ENCODE measurements at regions not wholly inside any gene's neighbourhood (a gene's known extent, or its start where the extent isn't known, plus 50 kb on each side); places are given as distances from the start of the nearest gene placed in this dataset.

DNA sequence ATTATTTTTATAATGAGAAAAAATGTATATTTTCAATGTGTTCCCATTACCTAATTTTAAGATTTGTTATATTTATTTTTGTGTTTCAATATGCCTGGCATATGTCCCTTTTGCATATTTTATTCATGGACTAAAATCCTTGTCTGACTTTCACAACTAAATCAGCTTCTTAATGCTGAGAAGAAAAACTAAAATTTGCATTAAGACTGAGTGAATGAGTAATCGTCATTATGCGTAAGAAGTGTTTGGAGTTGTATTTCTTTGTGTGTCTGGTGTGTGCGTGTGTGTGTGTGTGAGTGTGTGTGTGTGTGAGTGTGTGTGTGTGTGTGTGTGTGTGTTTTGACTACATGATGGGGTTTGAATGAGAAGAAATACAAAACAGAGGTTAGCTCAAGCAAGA, 201.7 kb upstream of the SP8 start (continued):
- TF ChIP-seq, protein P1, sequence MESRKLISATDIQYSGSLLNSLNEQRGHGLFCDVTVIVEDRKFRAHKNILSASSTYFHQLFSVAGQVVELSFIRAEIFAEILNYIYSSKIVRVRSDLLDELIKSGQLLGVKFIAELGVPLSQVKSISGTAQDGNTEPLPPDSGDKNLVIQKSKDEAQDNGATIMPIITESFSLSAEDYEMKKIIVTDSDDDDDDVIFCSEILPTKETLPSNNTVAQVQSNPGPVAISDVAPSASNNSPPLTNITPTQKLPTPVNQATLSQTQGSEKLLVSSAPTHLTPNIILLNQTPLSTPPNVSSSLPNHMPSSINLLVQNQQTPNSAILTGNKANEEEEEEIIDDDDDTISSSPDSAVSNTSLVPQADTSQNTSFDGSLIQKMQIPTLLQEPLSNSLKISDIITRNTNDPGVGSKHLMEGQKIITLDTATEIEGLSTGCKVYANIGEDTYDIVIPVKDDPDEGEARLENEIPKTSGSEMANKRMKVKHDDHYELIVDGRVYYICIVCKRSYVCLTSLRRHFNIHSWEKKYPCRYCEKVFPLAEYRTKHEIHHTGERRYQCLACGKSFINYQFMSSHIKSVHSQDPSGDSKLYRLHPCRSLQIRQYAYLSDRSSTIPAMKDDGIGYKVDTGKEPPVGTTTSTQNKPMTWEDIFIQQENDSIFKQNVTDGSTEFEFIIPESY (IDR thresholded peaks at IDR 0.05): no peak

DNA sequence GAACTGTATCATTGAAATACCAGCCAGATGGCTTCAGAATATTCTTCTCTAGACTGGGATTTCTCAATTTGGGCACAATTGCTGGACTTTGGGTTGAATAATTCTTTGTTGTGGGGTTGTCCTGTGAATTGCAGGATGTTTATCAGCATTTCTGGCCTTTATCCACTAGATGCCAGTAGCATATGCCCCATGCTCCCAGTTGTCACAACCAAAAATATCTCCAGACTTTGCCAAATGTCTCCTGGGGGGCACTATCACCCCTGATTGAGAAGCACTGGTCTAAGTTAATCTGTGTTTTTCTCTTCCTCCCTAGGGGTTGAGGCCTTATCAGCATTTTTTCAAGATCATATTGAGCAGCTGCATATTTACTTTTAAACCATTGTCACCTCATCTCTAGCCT, 204.9 kb upstream of the SP8 start:
- H3K9me3 ChIP-seq (replicated peaks; ENCODE audit: control insufficient read depth, insufficient read depth, low read length): no peaks in the 10 kb centered on the region
- TF ChIP-seq RELA (IDR thresholded peaks at IDR 0.05; ENCODE audit: borderline replicate concordance, partially characterized antibody) (no peak), EP300 (IDR thresholded peaks at IDR 0.05; ENCODE audit: borderline replicate concordance in 1 of 2, control insufficient read depth in 1 of 2, low read depth in 2 of 2, low read length in 2 of 2) (no peak), RAD21 (IDR thresholded peaks at IDR 0.05; ENCODE audit: insufficient read depth, low read depth, low read length) (0 out of 2 replicates have a peak, but pooled peaks have one; percentile 8)
- TF ChIP-seq, protein P2, sequence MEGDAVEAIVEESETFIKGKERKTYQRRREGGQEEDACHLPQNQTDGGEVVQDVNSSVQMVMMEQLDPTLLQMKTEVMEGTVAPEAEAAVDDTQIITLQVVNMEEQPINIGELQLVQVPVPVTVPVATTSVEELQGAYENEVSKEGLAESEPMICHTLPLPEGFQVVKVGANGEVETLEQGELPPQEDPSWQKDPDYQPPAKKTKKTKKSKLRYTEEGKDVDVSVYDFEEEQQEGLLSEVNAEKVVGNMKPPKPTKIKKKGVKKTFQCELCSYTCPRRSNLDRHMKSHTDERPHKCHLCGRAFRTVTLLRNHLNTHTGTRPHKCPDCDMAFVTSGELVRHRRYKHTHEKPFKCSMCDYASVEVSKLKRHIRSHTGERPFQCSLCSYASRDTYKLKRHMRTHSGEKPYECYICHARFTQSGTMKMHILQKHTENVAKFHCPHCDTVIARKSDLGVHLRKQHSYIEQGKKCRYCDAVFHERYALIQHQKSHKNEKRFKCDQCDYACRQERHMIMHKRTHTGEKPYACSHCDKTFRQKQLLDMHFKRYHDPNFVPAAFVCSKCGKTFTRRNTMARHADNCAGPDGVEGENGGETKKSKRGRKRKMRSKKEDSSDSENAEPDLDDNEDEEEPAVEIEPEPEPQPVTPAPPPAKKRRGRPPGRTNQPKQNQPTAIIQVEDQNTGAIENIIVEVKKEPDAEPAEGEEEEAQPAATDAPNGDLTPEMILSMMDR (IDR thresholded peaks at IDR 0.05 in 2 of 3, conservative IDR thresholded peaks at IDR 0.05 in 1 of 3; ENCODE audit: control insufficient read depth in 2 of 3, extremely low read depth in 1 of 3, insufficient read depth in 1 of 3, low read depth in 3 of 3, low read length in 3 of 3): peak in 1 of 3 experiments; percentile 23; a peak in 1 of 6 replicates
- ChIA-PET RAD21 (ENCODE audit: unreplicated experiment) (no interaction called here), CTCF (interaction anchor here (0.6 kb wide), 1 partner anchor 310 kb away, joined by 3 read pairs; no protein-coding TSS in a partner anchor), SMC1A (ENCODE audit: uncharacterized antibody, unreplicated experiment) (interaction anchor here (1.1 to 1.3 kb wide), 2 partner anchors 260 to 263 kb away, joined by 3 to 5 read pairs; no protein-coding TSS in a partner anchor), POLR2A (no interaction called here)
- BruUV-seq (replicated peaks): no TSS peak
- H3K4me3 ChIP-seq: no peak overlapping the region
- no peaks in the 10 kb centered on the region for H4K20me1 ChIP-seq (ENCODE audit: control insufficient read depth, insufficient read depth)
- no peak for ATAC-seq
- in situ Hi-C loops (cut with MboI) (no loop called here), intact Hi-C loops (cut with micrococcal nuclease; ENCODE audit: unreplicated experiment) (no loop called here)
- FAIRE-seq: no peak
- no peak for DNase-seq (ENCODE audit: low read depth, low spot score)
- H3K27ac ChIP-seq (ENCODE audit: control insufficient read depth, insufficient read depth): no peak overlapping the region
- no peak overlapping the region for H3K4me2 ChIP-seq (ENCODE audit: control insufficient read depth, insufficient read depth)
- no peaks in the 10 kb centered on the region for H3K79me2 ChIP-seq (ENCODE audit: control insufficient read depth, insufficient read depth, low read length)
- H3K27me3 ChIP-seq (replicated peaks in 1 of 2; ENCODE audit: control insufficient read depth in 2 of 2, insufficient read depth in 2 of 2, low read length in 1 of 2): no peaks in the 10 kb centered on the region
- no peaks in the 10 kb centered on the region for H3K4me1 ChIP-seq (ENCODE audit: control insufficient read depth, insufficient read depth, low read length)
- no peak overlapping the region for H2AFZ ChIP-seq (ENCODE audit: control insufficient read depth, low read depth, low read length)
- no peaks in the 10 kb centered on the region for H3K36me3 ChIP-seq (ENCODE audit: control insufficient read depth in 2 of 2, insufficient read depth in 2 of 2, low read length in 1 of 2)
- H3K9ac ChIP-seq (ENCODE audit: control insufficient read depth, insufficient read depth, low read length): no peak overlapping the region
